ENCODE measurements at regions not wholly inside any gene's neighbourhood (a gene's known extent, or its start where the extent isn't known, plus 50 kb on each side); places are given as distances from the start of the nearest gene placed in this dataset.
A peak's percentile ranks its signal among the peaks of the same experiment; 100 is the strongest.
"Not testable (repeated sequence)": the region's sequence is repeated elsewhere in the genome, so short reads cannot be mapped to it uniquely, and the experiment has no call there.

DNA sequence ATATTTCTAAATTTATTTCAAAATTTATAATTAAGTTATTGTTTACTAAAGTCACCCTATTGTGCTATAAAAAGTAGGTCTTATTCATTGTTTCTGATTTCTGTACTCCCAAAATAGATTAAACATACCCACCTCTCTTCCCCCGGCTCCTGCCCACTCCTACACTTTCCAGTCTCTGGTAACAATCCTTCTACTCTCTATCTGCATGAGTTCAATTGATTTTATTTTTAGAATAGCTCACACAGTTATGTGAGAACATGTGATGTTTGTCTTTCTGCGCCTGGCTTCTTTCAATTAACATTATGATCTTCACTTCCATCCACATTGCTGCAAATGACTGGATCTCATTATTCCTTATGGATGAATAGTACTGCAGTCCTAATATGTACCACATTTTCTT lies 269.3 kb downstream of the ACTRT1 start:
- DNase-seq, result no peak

DNA sequence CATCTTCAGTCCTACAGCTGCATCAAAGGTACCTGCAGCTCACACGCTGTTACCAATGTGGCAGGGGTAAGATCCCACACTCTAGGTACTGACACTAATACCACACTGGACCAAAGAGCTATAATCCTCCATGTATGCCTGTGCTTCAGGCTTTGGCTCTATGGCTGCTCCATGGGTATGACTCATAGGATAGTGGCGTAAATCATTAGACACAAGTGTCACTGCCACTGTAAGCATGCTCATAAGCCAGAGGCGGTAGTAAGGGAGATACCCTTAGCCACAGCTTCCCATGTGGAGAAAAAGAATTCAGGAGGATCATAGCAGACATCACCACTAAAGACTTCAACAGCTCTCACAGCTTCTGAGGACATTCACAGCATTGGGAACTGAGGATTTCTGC lies 287.5 kb downstream of the ACTRT1 start:
- DNase-seq, result no peak

DNA sequence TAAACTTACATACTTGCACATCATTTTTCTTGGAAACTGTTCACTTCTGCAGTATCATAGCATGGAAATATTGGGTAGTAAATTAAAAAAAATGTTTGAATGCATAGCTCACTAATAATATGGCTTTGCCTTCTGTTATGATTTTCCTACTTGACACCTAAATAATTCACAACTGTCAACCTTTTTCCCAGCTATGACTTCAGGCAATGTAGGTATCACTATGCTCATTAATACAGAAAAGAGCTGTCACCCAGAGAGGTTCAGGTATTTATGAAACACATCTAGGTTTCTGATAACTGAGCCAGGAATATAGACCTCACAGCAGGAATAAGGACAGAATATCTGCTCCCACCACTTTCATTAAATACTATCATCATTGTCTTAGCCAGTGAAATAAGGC lies 289.5 kb downstream of the ACTRT1 start:
- no peak for DNase-seq

DNA sequence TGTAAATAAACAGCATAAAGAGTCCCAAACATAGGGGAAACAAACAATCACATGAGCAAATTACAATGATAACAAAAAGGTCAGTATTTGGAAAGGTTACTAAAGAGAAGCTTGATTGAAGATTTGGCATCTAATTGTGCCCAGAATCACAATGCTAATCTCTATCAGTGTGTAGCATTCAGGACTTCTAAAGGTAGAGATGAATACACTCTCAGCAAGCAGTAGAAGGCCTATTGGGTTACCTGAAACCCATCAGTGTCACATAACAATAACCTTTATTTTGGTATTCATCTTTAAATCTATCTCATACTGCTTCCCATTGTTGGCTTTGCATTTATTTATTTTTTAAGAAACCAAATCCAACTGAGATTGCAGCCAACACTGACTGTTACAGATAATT lies 319.5 kb downstream of the ACTRT1 start:
- DNase-seq, result no peak

DNA sequence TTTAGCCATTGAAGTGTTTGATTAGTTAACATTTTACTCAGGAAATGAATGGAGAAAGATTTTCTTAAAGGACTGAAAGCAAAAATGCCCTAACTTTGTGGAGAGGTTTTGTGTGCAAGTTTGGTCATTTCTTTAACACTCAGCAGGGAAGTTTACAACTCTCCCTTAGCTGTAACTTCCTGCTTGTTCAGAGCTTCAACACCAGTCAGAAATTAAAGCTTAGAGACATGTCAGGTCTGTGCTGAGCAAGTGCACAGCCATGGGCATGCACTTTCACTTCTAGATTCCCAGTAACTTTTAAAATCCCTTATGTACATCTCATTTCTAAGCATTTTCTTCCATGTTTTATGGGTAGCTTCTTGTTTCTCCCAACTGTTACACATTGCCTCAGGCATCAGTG lies 326.0 kb downstream of the ACTRT1 start:
- peak in 1 of 56 donors; percentile 0 for DNase-seq

DNA sequence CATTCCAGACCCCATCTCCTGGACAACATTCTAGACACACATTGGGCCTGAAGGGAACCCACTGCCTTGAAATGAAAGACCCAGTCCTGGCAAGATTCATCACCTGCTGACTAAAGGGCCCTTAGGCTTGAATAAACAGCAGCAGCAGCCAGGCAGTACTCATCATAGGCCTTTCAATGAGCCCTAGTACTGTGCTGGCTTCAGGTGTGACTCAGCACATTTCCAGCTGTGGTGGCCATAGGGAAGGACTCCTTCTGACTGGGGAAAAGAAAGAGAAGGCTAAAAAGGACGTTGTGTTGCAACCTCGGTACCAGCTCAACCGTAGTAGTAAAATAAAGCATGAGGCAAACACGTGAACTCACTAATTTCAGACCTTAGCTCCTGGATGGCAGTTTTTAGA lies 344.0 kb downstream of the ACTRT1 start:
- no peak for DNase-seq

DNA sequence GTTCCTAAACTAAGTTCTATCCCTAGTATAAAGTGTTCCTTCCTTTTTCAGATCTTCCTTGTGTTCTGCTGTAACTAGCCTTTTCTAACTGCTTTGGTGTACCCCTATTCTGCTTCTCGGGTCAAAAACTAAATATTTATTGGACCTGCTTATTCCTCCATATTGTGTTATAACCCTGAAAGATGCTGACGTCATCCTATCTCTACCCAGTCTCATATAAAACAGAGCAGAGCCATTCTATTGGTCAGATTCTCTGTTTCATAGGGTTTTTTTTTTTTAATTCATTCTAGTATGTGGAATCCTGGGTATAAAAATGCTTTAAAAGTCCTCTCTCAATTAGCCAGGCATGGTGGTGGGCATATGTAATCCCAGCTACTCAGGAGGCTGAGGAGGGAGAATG lies 349.7 kb downstream of the ACTRT1 start:
- DNase-seq, result no peak

DNA sequence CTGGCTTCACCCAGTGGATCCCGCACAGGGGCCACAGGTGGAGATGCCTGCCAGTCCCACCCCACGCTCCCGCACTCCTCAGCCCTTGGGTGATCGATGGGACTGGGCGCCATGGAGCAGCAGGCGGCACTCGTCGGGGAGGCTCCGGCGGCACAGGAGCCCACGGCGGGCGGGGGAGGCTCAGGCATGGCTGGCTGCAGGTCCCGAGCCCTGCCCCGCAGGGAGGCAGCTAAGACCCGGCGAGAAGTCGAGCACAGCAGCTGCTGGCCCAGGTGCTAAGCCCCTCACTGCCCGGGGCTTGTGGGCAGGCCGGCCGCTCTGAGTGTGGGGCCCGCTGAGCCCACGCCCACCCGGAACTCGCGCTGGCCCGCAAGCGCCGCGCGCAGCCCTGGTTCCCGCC lies 389.3 kb downstream of the ACTRT1 start:
- DNase-seq, result not testable (repeated sequence)

DNA sequence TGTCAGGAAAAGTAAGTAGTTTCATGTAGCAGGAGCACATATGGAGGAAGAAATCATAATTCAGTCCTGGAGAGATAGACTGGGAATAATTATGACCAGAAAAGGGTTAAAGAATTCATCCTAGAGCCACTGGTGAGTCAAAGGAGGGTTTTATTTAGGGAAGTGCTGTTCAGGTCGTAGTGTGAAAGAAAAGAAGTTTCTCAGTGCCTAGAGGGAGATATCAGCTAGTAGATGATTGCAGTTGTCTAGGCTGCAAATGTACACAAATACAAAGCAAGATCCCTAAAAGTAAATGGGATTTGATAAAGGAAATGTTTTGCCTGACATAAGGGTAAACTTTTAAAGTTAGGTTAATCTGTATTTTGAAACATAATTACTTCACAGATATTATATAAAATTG lies 403.2 kb downstream of the ACTRT1 start:
- no peak for DNase-seq

DNA sequence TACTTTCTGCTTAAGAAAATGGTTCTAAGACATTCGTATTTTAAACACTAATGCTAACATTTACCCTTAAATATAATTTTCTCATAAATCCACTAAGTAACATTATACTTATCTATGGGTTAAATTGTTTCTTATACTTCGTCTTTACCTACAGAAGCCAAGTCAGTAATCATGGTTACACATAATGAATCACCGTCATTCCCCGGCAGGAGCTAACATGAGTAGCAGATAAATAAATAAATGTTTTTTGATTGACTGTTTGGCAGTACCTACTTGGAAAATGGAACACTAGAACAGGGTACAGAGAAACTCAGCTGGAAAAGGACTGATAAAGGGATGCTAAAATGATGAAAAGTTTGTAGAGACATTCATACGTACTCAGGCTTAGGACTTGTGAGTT lies 430.4 kb downstream of the ACTRT1 start:
- no peak for DNase-seq

DNA sequence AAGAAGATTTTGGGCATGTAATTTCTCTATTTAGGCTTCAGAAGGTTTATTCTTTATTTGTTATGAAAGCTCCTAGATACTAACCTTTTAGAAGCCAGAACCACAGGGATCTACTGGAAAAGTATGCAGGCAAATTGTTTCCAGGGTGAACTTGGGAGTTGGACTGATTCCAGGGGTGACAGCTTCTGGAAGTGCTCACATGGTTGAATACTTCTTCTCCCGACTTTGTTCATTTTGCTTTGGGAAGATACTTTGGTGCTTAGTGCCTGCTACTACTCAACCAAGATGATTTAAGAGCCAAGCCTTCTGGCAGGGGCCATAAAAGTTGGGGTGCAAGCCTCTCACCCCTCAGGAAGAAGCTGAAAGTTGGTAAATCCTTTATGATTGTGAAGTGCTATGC lies 445.6 kb downstream of the ACTRT1 start:
- DNase-seq, result no peak

DNA sequence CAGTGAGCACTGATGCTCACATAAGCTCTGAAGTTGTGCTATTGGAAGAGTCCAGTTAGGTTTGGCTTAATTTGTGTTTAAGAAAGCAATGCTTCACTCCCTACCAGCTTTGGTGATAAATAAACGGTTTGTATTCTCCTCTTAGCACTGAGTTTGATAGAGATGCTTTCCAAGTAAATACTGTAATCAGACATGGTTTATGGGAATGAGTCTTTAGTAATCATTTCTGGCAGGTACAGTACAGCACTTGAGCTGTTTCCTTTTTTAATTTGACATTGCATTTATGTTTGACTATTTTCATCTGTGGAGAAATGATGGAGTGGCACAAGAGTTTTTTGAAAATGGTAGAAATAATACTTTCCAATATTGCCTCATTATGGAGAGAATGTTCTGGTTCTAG lies 455.3 kb downstream of the ACTRT1 start:
- no peak for DNase-seq

DNA sequence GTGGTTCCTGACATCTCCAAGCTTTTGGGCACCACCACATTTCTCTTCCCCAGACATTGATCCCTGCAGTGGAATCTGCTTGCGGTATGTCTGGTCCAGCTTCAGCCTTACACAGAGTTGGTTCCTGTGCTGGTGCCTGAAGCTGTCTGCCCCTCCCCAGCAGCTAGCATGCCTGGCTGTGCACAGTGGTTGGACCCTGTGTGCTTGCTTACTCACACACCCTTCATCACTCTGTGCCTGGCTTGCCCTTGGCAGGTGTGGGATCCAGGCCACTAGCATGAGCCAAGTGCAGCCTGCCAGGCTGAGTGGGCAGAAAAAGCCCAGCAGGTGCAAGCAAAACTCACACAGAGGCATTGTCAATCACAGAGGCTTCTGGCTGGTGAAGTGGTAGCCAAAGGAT lies 473.8 kb downstream of the ACTRT1 start:
- DNase-seq, result no peak

DNA sequence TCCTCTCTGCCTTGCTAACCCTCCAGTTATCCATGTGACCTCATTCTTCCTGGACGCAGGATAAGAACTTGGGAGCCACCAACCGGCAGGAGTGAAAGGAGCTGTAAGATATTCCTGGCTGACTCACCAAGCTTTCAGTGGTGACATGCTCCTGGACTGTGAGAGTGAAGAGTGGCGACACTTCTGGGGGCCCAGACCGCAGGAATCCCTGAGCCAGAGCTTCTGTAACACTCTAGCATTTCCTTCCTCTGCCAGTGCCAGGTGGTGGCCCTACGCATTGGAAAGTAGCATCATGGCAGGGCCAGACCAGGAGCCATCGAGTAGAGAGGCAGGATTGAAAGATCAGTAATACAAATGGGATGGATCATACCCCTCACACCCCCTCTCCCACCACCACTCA lies 474.3 kb downstream of the ACTRT1 start:
- no peak for DNase-seq

DNA sequence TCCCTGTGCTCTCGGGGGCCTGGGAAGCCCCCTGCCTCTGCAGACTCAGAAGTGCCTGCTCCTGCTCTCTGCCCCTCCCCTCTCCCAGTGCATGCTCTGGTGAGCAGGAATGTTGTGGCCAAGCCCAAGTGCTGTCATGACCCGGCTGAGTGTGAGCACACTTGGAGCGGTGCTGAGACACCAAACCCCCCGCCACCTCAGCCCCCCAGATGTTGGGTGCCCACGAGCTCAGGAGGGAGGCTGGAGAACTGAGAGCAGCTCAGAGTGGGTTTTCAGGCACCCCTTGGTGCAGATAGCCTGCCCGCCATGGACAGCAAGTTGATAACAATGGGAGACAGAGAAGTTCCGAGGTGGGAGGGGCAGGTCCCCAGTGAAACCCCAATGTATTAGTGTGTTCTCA lies 477.4 kb downstream of the ACTRT1 start:
- no peak for DNase-seq

DNA sequence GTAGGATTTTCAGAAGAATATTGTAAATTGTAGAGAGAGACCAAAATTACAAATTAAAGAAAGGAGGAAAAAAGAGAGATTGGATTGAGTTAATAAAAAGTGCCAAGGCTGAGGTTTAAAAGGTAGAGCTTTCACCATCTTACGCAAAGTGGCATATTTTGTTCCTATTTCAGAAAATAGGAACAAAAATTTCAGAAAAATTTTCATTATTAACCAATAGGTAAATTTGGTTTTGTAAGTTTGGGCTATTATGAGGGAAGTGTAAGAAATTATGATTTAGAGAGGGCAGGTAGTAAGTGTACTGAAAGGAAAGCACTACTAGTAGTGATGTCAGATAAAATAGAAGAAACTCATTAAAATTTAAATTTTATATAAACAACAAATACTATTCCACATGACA lies 479.7 kb downstream of the ACTRT1 start:
- DNase-seq, result no peak

DNA sequence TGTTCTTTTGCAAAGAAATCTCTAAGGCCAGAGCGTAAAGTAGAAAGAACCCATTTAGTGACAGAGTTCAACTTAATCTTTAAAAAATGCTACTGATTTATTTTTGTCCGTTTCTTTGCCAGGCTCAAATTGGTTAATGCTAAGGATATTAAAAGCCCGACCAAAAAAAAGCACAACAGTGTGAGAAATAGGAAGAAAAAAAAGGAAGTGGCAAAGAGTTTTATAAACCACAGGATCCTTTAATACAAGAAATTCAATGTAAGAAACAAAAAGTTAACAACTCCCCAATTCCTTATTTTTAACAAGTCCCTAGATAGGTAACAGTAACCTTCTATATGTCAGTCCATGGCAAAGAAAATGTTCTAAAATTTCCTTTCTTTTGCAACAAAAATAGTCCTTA lies 480.4 kb downstream of the ACTRT1 start:
- no peak for DNase-seq

DNA sequence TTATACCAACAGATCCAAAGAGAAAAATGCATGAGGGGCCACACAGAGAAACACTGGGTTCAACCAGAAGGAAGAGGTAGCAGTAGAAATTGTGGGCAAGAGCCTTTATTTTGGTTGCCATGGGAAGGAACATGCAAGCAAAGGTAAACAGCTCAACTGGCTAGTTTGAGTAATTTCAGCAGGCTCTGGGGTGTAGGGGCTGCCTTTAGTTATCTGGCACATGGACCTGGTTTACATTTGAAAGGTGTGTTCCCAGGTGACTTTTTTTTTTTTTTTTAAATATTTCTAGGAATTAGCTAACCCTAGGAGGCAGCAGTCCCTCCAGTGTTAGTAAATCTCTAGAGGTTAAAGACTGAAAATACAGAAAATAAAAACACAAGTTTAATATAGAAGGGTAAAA lies 481.9 kb downstream of the ACTRT1 start:
- DNase-seq, result no peak

DNA sequence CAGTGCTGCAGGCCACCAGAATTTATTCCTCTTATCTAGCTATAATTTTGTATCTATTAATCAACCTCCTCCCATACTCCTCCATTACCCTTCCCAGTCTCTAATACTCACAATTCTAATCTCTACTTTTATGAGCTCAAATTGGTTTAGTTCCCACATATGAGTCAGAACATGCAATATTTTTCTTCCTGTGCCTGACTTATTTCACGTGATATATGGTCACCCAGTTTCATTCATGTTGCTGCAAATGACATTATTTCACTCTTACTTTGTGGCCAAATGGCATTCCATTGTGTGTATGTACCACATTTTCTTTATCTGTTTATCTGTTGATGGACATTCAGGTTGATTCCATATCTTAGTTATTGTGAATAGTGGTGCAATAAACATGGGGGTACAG lies 483.5 kb downstream of the ACTRT1 start:
- no peak for DNase-seq

DNA sequence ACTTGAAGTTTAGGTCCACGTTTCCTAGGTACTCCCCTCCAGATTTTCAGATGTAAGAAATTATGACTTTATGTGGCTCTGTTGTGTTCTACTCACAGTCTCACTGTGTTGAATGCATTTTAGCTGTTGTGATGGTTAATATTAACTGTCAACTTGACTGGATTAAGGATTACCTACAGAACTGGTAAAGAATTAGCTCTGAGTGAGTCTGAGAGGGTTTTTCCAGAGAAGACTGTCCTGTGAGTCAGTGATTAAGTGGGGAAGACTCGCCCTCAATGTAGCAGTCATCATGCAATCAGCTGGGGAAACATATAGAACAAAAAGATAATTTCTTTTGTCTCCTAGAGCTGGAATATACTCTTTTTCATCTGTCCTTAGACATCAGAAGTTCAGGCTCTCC lies 493.4 kb downstream of the ACTRT1 start:
- DNase-seq, result no peak

DNA sequence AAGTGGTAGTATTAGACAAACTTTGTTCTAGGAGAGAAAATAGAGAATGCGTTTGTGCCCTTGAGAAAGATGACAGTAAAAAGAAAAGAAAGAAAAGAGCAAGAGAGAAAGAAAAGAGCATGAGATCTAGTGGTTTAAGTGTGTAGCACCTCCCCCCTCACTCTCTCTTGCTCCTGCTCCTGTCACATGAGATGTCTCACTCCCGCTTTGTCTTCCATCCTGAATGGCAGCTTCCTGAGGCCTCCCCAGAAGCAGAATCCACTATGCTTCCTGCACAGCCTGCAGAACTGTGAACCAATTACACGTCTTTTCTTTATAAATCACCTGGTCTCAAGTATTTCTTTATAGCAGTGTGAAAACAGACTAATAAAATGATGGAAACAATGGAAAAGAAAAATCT lies 499.6 kb downstream of the ACTRT1 start:
- no peak for DNase-seq

DNA sequence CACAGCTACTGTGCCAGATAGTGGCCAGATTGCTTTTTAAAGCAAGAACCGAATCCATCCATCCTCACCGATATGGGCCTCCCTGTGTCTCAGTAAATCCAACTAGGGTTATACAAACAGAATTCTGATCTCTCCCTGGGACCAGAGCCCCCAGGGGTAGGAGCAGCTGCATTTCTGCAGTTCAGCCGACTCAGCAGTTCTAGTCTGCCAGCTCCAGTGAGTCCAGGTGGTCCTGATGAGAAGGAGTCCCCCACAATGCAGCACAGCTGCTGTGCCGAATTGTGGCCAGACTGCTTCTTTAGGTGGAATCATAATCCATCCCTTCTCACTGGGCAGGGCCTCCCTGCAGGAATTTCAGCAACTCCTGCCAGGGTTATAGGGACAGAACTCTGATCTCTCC lies 532.9 kb downstream of the ACTRT1 start:
- no peak for DNase-seq

DNA sequence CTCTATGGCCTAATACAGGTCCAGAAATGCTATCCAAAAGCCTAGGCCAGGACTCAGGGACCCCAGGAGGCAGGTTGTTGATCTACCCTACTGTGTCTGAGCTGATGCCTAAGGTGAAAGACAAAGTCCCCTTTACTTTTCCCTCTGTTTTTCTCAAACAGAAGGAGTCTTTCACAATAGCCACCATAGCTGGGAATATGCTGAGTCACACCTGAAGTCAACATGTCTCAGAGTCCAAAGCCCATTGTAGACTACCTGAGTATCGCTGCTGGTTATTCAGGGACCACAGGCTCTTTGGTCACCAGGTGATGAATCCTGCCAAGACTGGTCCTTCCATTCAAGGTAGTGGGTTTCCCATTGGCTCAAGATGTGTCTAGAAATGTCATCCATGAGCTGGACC lies 562.2 kb downstream of the ACTRT1 start:
- no peak for DNase-seq

DNA sequence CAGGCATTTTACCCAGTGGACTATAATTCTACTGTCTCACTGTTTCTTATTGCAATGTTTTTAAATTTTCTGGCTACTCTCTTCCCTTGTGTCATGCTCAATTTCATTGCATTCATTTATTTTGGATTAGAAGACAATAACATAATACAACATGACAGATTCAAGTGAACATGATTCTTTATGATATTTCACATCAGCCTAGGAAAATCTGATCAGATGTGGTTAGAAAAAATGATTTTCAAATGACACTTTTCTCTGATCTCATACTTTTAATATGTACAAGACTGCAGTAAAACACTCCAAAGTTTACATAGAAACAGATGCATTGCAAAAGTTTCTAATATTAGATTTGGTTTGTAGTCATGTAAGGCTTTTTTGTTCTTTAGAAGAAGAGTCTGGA lies 586.0 kb downstream of the ACTRT1 start:
- DNase-seq, result no peak

DNA sequence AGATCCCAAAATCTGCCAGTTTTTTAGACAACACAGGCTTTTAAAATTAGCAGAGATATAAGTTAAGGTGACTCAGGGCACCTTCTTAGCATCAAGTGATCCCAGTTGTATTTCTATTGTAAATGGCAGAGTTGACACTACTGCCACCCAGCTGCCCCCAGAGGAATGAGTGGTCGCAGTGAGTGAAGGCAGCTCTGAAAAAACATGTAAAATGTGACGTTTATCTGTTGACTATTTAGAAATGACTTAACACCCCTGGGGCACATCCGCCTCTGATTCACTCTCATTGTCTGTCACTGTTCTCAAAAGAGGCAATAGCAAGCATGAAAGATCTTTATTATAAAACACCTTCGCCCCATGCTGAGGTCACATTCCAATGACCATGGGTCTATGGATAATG lies 592.4 kb downstream of the ACTRT1 start:
- no peak for DNase-seq

Measured in amygdala (tissue), 56 donors.